GM19372 (cell line): ENCODE measurements at regions not wholly inside any gene's neighbourhood (a gene's known extent, or its start where the extent isn't known, plus 50 kb on each side); places are given as distances from the start of the nearest gene placed in this dataset.

Experiments
- ATAC-seq: cut with Tn5 transposase; IDR thresholded peaks from one replicate; pipeline ENCODE4 v1.9.1; 2021; ENCODE audit warnings: mild to moderate bottlenecking, low read depth, moderate library complexity; ENCODE audit not compliant: unreplicated experiment

- ATAC-seq = no peak
Measured at GRCh38 chr3:13266005-13266404, 154.1 kb downstream of the NUP210 start.

GRCh38 chr3:13265507-13265906 lies 154.6 kb downstream of the NUP210 start:
- no peak for ATAC-seq

- no peak for ATAC-seq
Measured at GRCh38 chr3:13265016-13265415, 155.1 kb downstream of the NUP210 start.

GRCh38 chr3:13264468-13264795 lies 155.7 kb downstream of the NUP210 start:
- ATAC-seq = no peak

- ATAC-seq = no peak
Measured at GRCh38 chr3:13263770-13264467, 156.2 kb downstream of the NUP210 start.

- peak; percentile 64 for ATAC-seq
Measured at GRCh38 chr3:13262493-13263211, 157.5 kb downstream of the NUP210 start.

GRCh38 chr3:13261892-13262291 lies 158.2 kb downstream of the NUP210 start:
- no peak for ATAC-seq

GRCh38 chr3:13261104-13261830 lies 158.9 kb downstream of the NUP210 start:
- no peak for ATAC-seq

GRCh38 chr3:13260259-13261103 lies 159.6 kb downstream of the NUP210 start:
- no peak for ATAC-seq

GRCh38 chr3:13259831-13260230 lies 160.3 kb downstream of the NUP210 start:
- ATAC-seq = no peak

GRCh38 chr3:13258986-13259514 lies 161.1 kb downstream of the NUP210 start:
- no peak for ATAC-seq

- ATAC-seq = no peak
Measured at GRCh38 chr3:13258280-13258679, 161.8 kb downstream of the NUP210 start.

GRCh38 chr3:13257666-13258065 lies 162.5 kb downstream of the NUP210 start:
- no peak for ATAC-seq

- ATAC-seq = no peak
Measured at GRCh38 chr3:13256845-13257244, 163.3 kb downstream of the NUP210 start.

- no peak for ATAC-seq
Measured at GRCh38 chr3:13254028-13254951, 165.8 kb downstream of the NUP210 start.

- no peak for ATAC-seq
Measured at GRCh38 chr3:13253208-13253937, 166.7 kb downstream of the NUP210 start.

GRCh38 chr3:13252207-13252606 lies 167.9 kb downstream of the NUP210 start:
- ATAC-seq = no peak

- ATAC-seq = no peak
Measured at GRCh38 chr3:13251166-13251903, 168.8 kb downstream of the NUP210 start.
